Lower leg skin (tissue), 4 donors: ENCODE measurements at regions not wholly inside any gene's neighbourhood (a gene's known extent, or its start where the extent isn't known, plus 50 kb on each side); places are given as distances from the start of the nearest gene placed in this dataset.

Experiments
- DNase-seq, 2 donors: peaks; one replicate each; pipeline ENCODE4 v3.0.0-alpha.2; 2019; ENCODE audit warnings: low spot score in 2 of 2
- H3K4me3 ChIP-seq: fragments of 200-600 bp; sonication (generic); 2 replicates; pipeline ENCODE4 v1.5.1; 2017; ENCODE audit warnings: mild to moderate bottlenecking, low read depth; ENCODE audit not compliant: poor library complexity, severe bottlenecking
- CTCF ChIP-seq, 3 donors: fragments of 450-650 bp; IDR thresholded peaks; one replicate each; pipeline ENCODE4 v1.5.1; 2016; ENCODE audit warnings: antibody characterized with exemption in 3 of 3, mild to moderate bottlenecking in 3 of 3, moderate library complexity in 2 of 3
- POLR2A ChIP-seq, 2 donors: fragments of 450-650 bp; IDR thresholded peaks; one replicate each; pipeline ENCODE4 v1.6.1; 2016 to 2017; ENCODE audit warnings: antibody characterized with exemption in 2 of 2, mild to moderate bottlenecking in 1 of 2, moderate library complexity in 1 of 2
- WGBS, 2 donors: methylation state at CpG; one replicate each; pipeline ENCODE4 v1.1.5; 2018; 5-methylcytosine and 5-hydroxymethylcytosine counted together
- intact Hi-C: fragments of 100-400 bp; cut with DNase I; formaldehyde crosslinking; loops from one replicate; pipeline ENCODE4 v1.15.0; 2023; ENCODE audit warnings: low total_unique reads

GRCh38 chr2:64716569-64716968 lies 62.9 kb upstream of the SERTAD2 start:
- WGBS, 2 donors, result 88 to 91% methylated on average over 7 of the region's 7 CpGs
- no peak for DNase-seq
- TF ChIP-seq CTCF (IDR thresholded peaks at IDR 0.05) (no peak), POLR2A (IDR thresholded peaks at IDR 0.05) (no peak)
- H3K4me3 ChIP-seq, result no peak overlapping the region
- intact Hi-C loops, result no loop called here

DNA sequence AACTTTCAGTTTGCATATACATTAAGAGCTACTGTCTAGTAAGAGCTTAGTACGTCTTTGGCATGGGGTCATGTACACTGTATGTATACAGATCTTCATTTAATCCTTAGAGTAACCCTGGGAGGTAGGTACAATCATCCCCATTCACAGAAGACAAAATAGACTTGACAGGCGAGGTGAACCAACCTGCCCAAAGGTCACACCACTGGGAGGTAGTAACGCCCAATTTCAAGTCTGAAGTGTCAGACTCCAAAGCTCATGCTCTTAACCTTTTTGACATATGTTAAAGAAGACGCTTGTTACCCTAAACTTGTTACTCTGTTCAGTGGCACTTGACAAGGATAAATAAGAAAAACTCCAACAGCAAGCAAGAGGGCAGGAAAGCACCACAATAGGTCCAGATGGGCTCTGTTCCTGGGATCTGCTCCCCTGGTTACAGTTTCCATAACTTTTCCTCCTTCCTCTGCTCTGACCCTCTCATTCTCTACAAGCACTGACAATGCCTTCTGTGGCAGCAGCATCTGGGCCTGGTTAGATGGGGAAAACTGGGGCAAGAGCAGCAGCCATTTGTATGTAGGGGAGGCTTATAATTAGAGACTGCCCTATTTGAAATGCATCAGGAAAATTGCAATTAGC lies 64.7 kb upstream of the SERTAD2 start:
- no peak overlapping the region for H3K4me3 ChIP-seq
- TF ChIP-seq CTCF (IDR thresholded peaks at IDR 0.05), result no peak
- no peak for TF ChIP-seq POLR2A (IDR thresholded peaks at IDR 0.05)
- no peak for DNase-seq
- 85 to 89% methylated on average over 4 of the region's 4 CpGs for WGBS, 2 donors
- intact Hi-C loops, result no loop called here

DNA sequence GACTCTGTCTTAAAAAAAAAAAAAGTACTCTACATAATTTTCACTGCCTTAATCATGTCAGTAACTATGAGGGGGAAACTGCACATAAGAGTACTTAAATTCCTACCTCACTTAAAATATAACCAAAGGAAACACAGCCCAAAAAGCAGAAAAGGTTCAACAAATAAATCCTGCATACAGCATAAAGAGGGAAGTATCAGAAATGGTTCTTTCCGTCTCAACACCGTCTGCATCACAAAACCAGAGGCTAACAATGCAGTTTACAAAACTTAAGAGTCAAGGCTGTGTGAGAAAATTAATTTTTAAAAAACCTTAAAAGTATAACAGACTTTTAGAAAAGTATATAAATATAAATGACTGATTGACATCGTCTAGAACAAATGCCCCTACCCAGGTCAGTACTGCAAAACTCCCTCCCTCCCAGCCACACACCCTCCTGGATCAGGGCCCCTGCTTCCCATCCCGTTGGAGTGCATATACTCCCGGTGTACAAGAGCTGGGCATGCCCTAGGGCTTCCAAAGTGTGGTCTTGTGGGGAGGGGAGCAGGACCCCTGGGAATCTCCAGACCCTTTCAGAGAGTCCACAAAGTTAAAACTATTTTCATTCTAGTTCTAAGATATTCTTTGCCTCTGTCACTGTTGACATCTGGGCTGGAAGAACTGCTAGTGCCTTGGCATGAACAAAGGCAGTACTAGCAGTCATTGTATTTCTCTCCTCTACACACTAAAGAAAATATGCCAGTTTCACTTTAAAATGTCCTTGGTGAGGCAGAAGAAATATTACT lies 67.0 kb upstream of the SERTAD2 start:
- DNase-seq, result no peak
- intact Hi-C loops, result no loop called here
- WGBS, 2 donors, result 54 to 55% methylated on average over 5 of the region's 5 CpGs
- no peak for TF ChIP-seq CTCF (IDR thresholded peaks at IDR 0.05)
- no peak for TF ChIP-seq POLR2A (IDR thresholded peaks at IDR 0.05)
- H3K4me3 ChIP-seq, result no peak overlapping the region

DNA sequence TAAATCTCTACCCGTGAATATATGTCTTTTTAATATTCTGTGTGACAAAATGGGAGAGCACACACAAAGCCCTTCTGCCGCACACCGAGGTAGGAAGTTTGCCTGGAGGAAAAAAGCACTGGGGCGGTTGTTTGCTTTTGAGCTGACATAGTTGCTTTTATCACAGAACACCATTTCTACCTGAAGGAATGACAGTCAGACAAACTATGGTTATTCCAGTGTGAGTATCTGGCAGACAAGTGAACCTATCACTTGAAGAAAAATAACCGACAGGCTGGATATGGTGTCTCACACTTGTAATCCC lies 67.6 kb upstream of the SERTAD2 start:
- no peak for TF ChIP-seq CTCF (IDR thresholded peaks at IDR 0.05)
- no peak for TF ChIP-seq POLR2A (IDR thresholded peaks at IDR 0.05)
- no peak for DNase-seq
- no peak overlapping the region for H3K4me3 ChIP-seq
- WGBS, 2 donors, result 57 to 80% methylated on average over 5 of the region's 5 CpGs
- intact Hi-C loops, result no loop called here

- intact Hi-C loops, result no loop called here
- no peak for TF ChIP-seq CTCF (IDR thresholded peaks at IDR 0.05)
- TF ChIP-seq POLR2A (IDR thresholded peaks at IDR 0.05), result no peak
- no peak overlapping the region for H3K4me3 ChIP-seq
- DNase-seq, result no peak
- WGBS, 2 donors, result 67 to 68% methylated on average over 2 of the region's 2 CpGs
Measured at GRCh38 chr2:64722291-64723044, 68.8 kb upstream of the SERTAD2 start.
